Activated naive CD4-positive, alpha-beta T cell treated with anti-CD3 and anti-CD28 coated beads, Interleukin-2, amount 50 U/mL, for 24 hours (primary cell): ENCODE measurements at regions not wholly inside any gene's neighbourhood (a gene's known extent, or its start where the extent isn't known, plus 50 kb on each side); places are given as distances from the start of the nearest gene placed in this dataset.

ENCODE experiments used
- H3K27ac Mint-ChIP-seq: one replicate; pipeline ENCODE4 v1.8.0; 2021; ENCODE audit warnings: mild to moderate bottlenecking, mixed read lengths
- H3K27me3 Mint-ChIP-seq: one replicate; pipeline ENCODE4 v1.8.0; 2021; ENCODE audit warnings: mixed read lengths
- H3K36me3 Mint-ChIP-seq: one replicate; pipeline ENCODE4 v1.8.0; 2021; ENCODE audit warnings: mixed read lengths
- H3K4me1 Mint-ChIP-seq: one replicate; pipeline ENCODE4 v1.8.0; 2021; ENCODE audit warnings: mixed read lengths
- H3K4me3 Mint-ChIP-seq: one replicate; pipeline ENCODE4 v1.8.0; 2021; ENCODE audit warnings: mild to moderate bottlenecking, mixed read lengths
- H3K9me3 Mint-ChIP-seq: one replicate; pipeline ENCODE4 v1.8.0; 2021; ENCODE audit warnings: mixed read lengths

DNA sequence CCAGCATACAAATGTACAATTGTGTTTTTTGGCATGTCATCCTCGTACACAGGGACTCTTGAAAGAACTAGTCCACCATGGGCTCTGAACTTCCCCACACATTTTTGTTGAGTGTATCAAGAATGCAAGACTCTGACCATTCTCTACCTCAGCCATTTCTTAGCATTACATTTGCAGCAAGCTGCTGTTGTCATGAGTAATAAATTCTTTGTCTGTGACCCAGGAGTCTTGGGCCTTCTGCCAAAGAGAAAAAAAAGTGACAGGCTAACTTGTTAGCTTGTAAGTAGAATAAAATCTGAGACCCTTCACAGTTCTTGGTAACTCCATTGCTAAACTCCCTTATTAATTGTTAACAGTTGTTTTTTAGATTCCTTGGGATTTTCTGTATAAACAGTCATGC lies 542.3 kb upstream of the MBL2 start:
- no peak overlapping the region for H3K27ac Mint-ChIP-seq
- H3K36me3 Mint-ChIP-seq: no peaks in the 10 kb centered on the region
- H3K9me3 Mint-ChIP-seq: no peaks in the 10 kb centered on the region
- H3K4me1 Mint-ChIP-seq: no peaks in the 10 kb centered on the region
- H3K27me3 Mint-ChIP-seq: no peaks in the 10 kb centered on the region
- H3K4me3 Mint-ChIP-seq: no peak overlapping the region

DNA sequence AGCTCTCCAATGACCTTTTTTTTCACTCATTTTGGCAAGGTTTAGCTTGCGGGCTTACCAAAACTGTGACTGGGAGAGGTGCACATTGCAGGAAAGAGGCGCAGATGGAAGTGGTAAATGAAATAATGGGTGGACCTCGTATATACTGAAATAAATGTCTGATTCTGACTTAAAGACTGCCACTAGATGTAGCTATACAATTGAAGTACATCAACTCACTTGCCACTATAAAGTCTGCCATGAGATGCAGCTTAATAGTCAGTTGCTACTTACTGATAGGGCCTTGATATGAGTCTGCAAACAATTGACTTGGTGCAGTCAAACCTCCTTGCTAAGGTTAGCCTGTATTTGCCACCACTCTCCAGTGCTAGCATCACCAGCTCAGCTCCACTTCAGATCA lies 525.9 kb upstream of the MBL2 start:
- H3K36me3 Mint-ChIP-seq: no peaks in the 10 kb centered on the region
- no peaks in the 10 kb centered on the region for H3K4me1 Mint-ChIP-seq
- peaks cover 5% of the 10 kb centered on the region for H3K9me3 Mint-ChIP-seq
- no peak overlapping the region for H3K27ac Mint-ChIP-seq
- H3K4me3 Mint-ChIP-seq: no peak overlapping the region
- no peaks in the 10 kb centered on the region for H3K27me3 Mint-ChIP-seq

- H3K4me1 Mint-ChIP-seq: no peaks in the 10 kb centered on the region
- no peaks in the 10 kb centered on the region for H3K27me3 Mint-ChIP-seq
- no peak overlapping the region for H3K4me3 Mint-ChIP-seq
- H3K9me3 Mint-ChIP-seq: peaks cover 15% of the 10 kb centered on the region
- H3K36me3 Mint-ChIP-seq: no peaks in the 10 kb centered on the region
- H3K27ac Mint-ChIP-seq: no peak overlapping the region
These were observed 512.1 kb upstream of the MBL2 start for GRCh38 chr10:53284615-53285182.

DNA sequence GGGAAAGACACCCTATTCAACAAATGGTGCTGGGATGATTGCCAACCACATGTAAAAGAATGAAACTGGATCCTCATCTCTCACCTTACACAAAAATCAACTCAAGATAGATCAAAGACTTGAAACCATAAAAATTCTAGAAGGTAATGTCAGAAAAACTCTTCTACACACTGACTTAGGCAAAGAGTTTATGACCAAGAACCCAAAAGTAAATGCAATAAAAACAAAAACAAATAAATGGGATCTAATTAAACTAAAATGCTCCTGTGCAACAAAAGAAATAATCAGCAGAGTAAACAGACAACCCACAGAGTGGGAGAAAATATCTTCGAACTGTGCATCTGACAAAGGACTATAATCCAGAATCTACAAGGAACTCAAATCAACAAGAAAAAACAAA lies 504.2 kb upstream of the MBL2 start:
- Mint-ChIP-seq H3K27ac (no peak overlapping the region), H3K4me3 (no peak overlapping the region), H3K9me3 (peaks cover 9% of the 10 kb centered on the region), H3K27me3 (no peaks in the 10 kb centered on the region), H3K36me3 (no peaks in the 10 kb centered on the region), H3K4me1 (no peaks in the 10 kb centered on the region)

GRCh38 chr10:53269482-53269881 lies 496.9 kb upstream of the MBL2 start:
- Mint-ChIP-seq H3K9me3 (peaks cover 6% of the 10 kb centered on the region), H3K4me1 (no peaks in the 10 kb centered on the region), H3K27me3 (no peaks in the 10 kb centered on the region), H3K27ac (no peak overlapping the region), H3K4me3 (no peak overlapping the region), H3K36me3 (no peaks in the 10 kb centered on the region)

DNA sequence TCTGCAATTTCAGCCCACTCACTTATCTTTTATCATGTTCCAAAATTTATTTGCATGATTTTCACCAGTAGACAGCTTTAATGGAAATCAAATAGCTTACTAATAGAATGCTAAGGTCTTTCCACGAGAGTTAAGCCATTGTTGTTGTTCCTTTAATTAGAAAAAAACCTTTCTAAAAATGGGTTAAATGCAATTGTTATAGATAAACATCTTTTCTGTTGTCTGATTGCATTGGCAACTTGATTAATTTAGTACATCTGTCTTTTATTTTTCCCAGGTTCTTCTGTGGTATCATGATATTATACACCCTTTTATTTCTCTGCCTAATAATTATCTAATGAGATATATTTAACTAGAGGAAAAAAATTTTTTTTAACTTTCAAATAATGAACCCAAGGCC lies 487.6 kb upstream of the MBL2 start:
- Mint-ChIP-seq H3K4me1 (no peaks in the 10 kb centered on the region), H3K9me3 (peaks cover 4% of the 10 kb centered on the region), H3K27ac (no peak overlapping the region), H3K27me3 (no peaks in the 10 kb centered on the region), H3K36me3 (no peaks in the 10 kb centered on the region), H3K4me3 (no peak overlapping the region)

DNA sequence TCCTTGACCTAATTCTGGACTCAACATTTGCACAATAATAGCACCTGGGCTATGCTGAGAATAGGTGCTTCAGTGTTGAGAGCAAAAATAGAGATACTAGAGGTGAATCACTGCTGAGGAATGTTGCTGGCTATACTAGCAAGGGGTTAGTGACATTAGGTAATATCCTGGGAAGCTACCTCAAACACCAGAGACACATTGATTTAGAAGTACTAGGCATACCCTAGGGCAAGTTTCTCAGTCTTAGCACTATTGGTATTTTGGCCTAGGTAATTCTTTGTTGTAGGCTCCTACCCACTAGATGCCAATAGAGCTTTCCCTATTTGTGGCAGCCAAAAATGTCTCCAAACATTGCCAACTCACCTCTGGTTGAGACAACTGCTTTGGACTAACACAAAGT lies 484.0 kb upstream of the MBL2 start:
- H3K4me3 Mint-ChIP-seq: no peak overlapping the region

GRCh38 chr10:53255661-53256205 lies 483.1 kb upstream of the MBL2 start:
- no peaks in the 10 kb centered on the region for H3K9me3 Mint-ChIP-seq
- H3K27ac Mint-ChIP-seq: no peak overlapping the region

More for the DNA sequence above, 484.0 kb upstream of the MBL2 start:
- Mint-ChIP-seq H3K4me1 (no peaks in the 10 kb centered on the region), H3K27me3 (no peaks in the 10 kb centered on the region), H3K36me3 (no peaks in the 10 kb centered on the region), H3K27ac (no peak overlapping the region), H3K9me3 (no peaks in the 10 kb centered on the region)

DNA sequence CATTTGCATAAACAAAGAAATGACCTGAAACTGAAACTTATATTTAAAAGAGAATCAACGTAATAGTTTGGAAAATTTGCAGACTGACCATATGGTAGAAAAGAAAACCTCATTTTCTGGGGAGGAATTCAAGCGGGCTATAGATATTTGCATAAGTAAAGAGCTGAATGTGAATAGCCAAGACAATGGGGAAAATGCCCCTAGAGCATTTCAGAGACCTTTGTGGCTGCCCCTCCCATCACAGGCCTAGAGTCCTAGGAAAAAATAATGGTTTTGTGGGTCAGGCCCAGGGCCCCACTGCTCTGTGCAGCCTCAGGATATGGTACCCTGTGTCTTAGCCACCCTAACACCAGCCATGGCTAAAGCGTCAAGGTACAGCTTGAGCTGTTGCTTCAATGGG lies 480.6 kb upstream of the MBL2 start:
- no peak overlapping the region for H3K27ac Mint-ChIP-seq
- no peak overlapping the region for H3K4me3 Mint-ChIP-seq
- no peaks in the 10 kb centered on the region for H3K4me1 Mint-ChIP-seq
- no peaks in the 10 kb centered on the region for H3K9me3 Mint-ChIP-seq
- H3K27me3 Mint-ChIP-seq: no peaks in the 10 kb centered on the region
- H3K36me3 Mint-ChIP-seq: no peaks in the 10 kb centered on the region

More at GRCh38 chr10:53255661-53256205, 483.1 kb upstream of the MBL2 start:
- H3K36me3 Mint-ChIP-seq: no peaks in the 10 kb centered on the region
- H3K4me3 Mint-ChIP-seq: no peak overlapping the region
- no peaks in the 10 kb centered on the region for H3K4me1 Mint-ChIP-seq
- no peaks in the 10 kb centered on the region for H3K27me3 Mint-ChIP-seq

DNA sequence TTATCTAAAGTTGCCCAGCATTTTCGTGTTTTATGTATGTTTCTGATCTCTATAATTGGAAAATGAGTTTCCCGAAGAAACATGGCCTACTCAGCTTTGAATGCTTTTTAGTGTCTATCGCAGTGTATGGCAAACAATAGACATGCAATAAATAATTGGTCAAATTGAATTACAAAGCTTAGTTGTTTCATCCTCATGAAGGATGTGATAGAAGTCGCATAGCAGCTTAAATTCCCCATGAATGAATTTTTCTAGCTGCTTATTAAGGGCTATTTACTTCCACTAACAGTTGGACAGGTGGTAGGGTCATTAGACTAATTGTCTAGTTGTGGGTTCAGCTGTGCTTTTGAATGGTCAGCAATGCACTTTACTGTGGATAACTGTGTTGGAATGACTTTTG lies 467.3 kb upstream of the MBL2 start:
- Mint-ChIP-seq H3K27ac (no peak overlapping the region), H3K4me1 (no peaks in the 10 kb centered on the region), H3K36me3 (no peaks in the 10 kb centered on the region), H3K4me3 (no peak overlapping the region), H3K27me3 (no peaks in the 10 kb centered on the region), H3K9me3 (no peaks in the 10 kb centered on the region)

DNA sequence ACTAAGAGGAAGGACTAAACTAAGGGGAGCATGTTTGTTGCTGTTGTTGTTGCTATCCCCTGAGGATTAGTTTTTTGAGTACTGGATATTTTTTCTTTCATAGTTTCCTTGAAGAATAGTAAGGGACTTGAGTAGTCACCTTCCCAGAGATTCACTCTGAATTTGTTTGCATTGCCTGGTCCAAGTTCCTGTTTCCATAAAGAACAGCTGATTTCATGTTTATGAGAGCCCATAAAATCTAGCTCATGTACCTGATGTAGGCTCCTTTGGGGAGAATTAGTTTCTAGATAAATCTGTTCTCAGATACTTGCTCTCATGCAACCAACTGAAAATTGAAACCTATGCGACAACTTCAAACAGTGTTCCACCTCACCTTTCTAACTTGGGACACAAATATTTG lies 464.4 kb upstream of the MBL2 start:
- Mint-ChIP-seq H3K4me3 (no peak overlapping the region), H3K9me3 (no peaks in the 10 kb centered on the region), H3K36me3 (no peaks in the 10 kb centered on the region), H3K27me3 (no peaks in the 10 kb centered on the region), H3K27ac (no peak overlapping the region), H3K4me1 (no peaks in the 10 kb centered on the region)

DNA sequence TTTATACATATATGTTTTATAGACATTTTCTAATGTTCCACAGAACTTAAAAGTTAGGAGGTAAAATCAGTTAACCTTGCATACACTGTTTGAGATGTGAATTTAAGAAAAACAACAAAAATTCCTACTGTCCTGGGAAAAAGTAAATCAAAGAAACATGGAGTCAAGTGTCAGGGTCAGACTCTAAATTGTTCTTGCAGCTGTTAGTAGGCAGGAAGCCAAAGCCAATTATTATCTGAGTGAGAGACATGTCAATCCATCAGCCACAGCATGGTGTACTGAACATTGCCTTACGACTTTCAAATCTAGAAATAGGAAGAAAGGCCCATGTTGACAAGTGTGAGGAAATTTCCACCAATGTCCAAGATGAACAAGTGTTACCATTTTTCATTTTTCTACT lies 461.2 kb upstream of the MBL2 start:
- Mint-ChIP-seq H3K4me1 (no peaks in the 10 kb centered on the region), H3K9me3 (no peaks in the 10 kb centered on the region), H3K27me3 (no peaks in the 10 kb centered on the region), H3K4me3 (no peak overlapping the region), H3K36me3 (no peaks in the 10 kb centered on the region), H3K27ac (no peak overlapping the region)

DNA sequence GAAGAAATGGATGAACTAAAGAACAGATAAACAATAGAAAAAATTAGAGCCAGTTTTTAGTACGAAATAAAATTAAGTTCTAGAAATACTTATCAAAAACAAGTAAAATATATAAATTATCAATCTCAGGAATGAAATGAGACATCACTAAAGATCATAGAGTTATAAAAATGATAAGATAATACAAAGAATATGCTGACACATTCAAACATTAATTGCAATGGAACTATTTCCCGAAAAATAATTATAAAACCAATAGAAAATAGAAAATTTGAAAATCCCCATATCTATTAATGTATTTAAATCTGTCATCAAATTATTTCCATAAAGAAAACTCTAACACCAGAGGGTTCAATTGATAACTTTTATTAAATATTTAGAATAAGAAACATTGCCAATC lies 458.1 kb upstream of the MBL2 start:
- H3K4me1 Mint-ChIP-seq: no peaks in the 10 kb centered on the region
- H3K36me3 Mint-ChIP-seq: no peaks in the 10 kb centered on the region
- no peak overlapping the region for H3K4me3 Mint-ChIP-seq
- peaks cover 7% of the 10 kb centered on the region for H3K9me3 Mint-ChIP-seq
- no peaks in the 10 kb centered on the region for H3K27me3 Mint-ChIP-seq
- H3K27ac Mint-ChIP-seq: no peak overlapping the region

GRCh38 chr10:53223851-53224250 lies 451.3 kb upstream of the MBL2 start:
- H3K4me3 Mint-ChIP-seq: no peak overlapping the region
- no peaks in the 10 kb centered on the region for H3K27me3 Mint-ChIP-seq
- H3K4me1 Mint-ChIP-seq: no peaks in the 10 kb centered on the region
- H3K9me3 Mint-ChIP-seq: peaks cover 7% of the 10 kb centered on the region
- no peaks in the 10 kb centered on the region for H3K36me3 Mint-ChIP-seq
- H3K27ac Mint-ChIP-seq: no peak overlapping the region

GRCh38 chr10:53222806-53223205 lies 450.2 kb upstream of the MBL2 start:
- H3K27me3 Mint-ChIP-seq: no peaks in the 10 kb centered on the region
- peaks cover 7% of the 10 kb centered on the region for H3K9me3 Mint-ChIP-seq
- no peaks in the 10 kb centered on the region for H3K4me1 Mint-ChIP-seq
- no peak overlapping the region for H3K27ac Mint-ChIP-seq
- H3K4me3 Mint-ChIP-seq: no peak overlapping the region
- no peaks in the 10 kb centered on the region for H3K36me3 Mint-ChIP-seq

- no peak overlapping the region for H3K4me3 Mint-ChIP-seq
- no peaks in the 10 kb centered on the region for H3K27me3 Mint-ChIP-seq
- H3K36me3 Mint-ChIP-seq: no peaks in the 10 kb centered on the region
- H3K9me3 Mint-ChIP-seq: peaks cover 4% of the 10 kb centered on the region
- no peak overlapping the region for H3K27ac Mint-ChIP-seq
- no peaks in the 10 kb centered on the region for H3K4me1 Mint-ChIP-seq
These were observed 437.5 kb upstream of the MBL2 start for GRCh38 chr10:53209944-53210611.

GRCh38 chr10:53183733-53184132 lies 411.1 kb upstream of the MBL2 start:
- Mint-ChIP-seq H3K9me3 (peaks cover 15% of the 10 kb centered on the region), H3K27me3 (no peaks in the 10 kb centered on the region), H3K4me3 (no peak overlapping the region), H3K4me1 (no peaks in the 10 kb centered on the region), H3K27ac (no peak overlapping the region), H3K36me3 (no peaks in the 10 kb centered on the region)
